NCI-H2196 (cell line): ENCODE measurements at regions not wholly inside any gene's neighbourhood (a gene's known extent, or its start where the extent isn't known, plus 50 kb on each side); places are given as distances from the start of the nearest gene placed in this dataset.
A peak's percentile ranks its signal among the peaks of the same experiment; 100 is the strongest.
"Not testable (repeated sequence)": the region's sequence is repeated elsewhere in the genome, so short reads cannot be mapped to it uniquely, and the experiment has no call there.

Source experiments
- DNase-seq: peaks from one replicate; lab custom pipeline; 2025; ENCODE audit not compliant: unreplicated experiment; lab: John Stamatoyannopoulos, UW

- DNase-seq, result no peak
Measured at GRCh38 chr16:52386694-52387093, 160.2 kb downstream of the TOX3 start.

- no peak for DNase-seq
Measured at GRCh38 chr16:52384378-52384777, 162.6 kb downstream of the TOX3 start.

DNA sequence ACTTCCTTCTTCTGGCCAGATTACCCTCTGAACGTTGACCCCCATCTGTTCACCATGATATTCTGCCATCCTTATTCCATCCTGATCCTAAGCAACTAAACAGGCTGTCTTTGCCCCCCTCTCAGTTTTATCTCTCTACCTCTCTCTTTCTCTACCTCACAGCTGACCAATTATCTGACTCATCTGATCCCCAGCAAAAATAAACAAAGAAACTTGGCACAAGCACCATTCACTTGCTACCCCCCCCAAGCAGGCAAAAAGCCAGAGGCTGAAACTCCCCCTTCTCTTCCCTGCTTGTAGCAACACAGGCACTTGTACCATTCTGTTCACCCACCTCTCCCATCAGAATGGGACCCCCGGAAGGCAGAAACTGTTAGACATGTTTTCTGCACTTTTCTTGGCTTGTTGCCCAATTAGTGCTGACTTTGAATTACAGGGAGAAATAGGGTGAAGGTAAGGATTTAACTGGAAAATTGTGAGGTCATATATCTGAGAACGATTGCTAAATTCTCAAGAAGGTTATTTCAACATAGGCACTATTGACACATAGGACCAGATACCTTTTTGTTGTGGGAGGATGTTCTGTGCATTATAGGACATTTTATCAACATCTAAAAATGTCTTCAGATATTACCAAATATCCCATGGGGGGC lies 163.2 kb downstream of the TOX3 start:
- peak; percentile 29 for DNase-seq

- DNase-seq, result no peak
Measured at GRCh38 chr16:52383119-52383518, 163.8 kb downstream of the TOX3 start.

GRCh38 chr16:52379551-52379950 lies 167.4 kb downstream of the TOX3 start:
- DNase-seq, result no peak

DNA sequence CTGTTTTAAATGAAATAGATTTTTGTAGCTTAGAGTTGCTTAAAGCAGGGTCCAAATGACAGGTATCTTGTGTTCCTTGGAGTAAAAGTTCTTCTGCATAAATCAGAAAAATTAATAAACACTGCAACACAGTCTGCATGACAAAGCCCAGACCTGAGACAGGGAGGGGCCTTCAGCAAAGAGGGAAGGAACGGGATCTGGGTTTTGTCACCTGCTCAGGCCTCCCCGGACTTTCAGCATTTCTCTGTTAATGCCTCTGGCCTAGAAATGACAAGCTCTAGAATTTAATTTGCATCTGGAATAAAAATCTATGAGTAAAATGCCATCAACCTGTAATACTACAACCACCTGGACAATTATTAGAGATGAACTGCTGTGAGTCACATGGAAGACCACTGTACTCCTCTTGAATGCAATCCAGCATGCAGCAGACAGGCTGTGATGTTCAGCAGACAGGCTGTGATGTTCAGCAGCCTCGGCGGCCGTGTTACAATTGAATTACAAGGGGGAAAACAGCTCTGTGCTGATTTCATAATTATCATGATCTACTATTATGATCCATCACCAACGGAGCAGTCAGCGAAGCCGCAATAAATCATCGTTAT lies 170.2 kb downstream of the TOX3 start:
- DNase-seq, result no peak

DNA sequence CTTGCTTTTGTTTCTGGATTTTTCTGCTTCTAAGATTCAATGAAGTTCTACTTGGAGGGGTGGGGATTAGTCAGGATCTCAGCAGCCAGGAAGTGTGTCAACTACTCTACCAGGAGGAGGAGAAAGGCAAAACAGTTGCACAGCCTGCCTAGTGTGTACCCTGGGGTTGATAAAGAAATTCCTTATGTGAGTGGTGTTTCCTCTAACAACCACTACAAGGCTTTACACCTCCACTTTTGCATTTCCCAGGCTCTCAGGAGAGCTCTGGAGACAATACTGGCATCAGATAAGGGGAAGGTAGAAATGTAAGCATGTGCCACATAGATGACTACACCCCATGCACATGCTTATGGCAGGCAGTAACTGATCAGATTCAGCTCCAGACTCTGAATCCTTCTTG lies 174.6 kb downstream of the TOX3 start:
- no peak for DNase-seq

DNA sequence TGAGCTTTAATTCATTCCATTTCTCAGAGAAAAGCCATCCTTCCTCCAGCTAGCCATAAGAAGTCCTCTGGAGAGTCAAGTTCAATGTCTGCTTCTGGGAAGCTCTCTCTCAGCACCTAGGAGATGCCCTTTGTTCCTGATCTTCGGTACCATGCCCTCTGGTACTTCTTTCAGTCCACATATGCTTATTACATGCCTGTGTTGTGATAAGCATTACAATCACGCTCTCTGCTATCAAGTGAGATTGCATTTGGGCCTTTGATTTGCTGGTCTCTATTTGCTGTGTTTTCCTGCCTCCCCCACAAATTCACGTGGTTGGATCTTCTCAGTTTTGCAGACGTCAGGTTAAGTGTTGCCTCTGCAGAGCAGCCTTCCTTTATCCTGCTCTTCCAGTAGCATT lies 178.1 kb downstream of the TOX3 start:
- no peak for DNase-seq

DNA sequence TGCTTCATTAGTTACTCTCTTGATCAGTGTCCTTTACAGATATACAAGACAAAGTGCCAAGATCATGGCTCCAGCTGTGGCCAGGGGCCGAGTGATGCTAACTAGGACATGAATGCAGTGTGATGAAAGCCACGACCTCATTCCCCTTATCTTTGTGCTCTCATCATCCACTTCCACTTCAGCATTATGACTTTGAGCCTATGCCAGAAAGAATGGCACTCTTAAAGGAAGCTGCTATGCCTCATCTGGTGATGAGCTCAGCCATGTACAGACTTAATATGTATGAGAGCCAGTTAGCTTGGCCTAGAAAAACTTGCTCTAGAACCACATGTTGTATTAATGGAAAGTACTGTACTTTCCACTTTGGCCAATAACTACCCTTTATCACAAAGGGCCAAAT lies 179.1 kb downstream of the TOX3 start:
- peak; percentile 28 for DNase-seq

DNA sequence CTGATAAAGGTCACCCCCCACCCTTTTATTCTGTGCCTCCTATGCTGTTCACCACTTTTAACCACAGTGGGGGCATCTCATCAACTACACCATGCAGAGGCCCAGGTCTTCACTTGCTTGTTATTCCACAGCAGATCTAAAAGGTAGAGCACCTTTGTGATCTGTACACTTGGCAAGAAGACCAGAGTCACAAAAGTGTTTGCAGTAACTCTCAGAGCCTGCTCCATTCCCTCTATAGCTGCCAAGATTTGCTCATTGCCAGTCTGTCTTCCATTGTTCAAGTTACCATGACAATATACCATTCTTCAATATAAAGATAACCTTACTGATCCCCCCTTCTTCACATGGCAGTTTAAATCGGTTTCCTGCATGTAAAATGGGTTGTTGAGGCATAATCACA lies 180.0 kb downstream of the TOX3 start:
- DNase-seq, result no peak

- DNase-seq, result no peak
Measured at GRCh38 chr16:52364500-52364899, 182.4 kb downstream of the TOX3 start.

DNA sequence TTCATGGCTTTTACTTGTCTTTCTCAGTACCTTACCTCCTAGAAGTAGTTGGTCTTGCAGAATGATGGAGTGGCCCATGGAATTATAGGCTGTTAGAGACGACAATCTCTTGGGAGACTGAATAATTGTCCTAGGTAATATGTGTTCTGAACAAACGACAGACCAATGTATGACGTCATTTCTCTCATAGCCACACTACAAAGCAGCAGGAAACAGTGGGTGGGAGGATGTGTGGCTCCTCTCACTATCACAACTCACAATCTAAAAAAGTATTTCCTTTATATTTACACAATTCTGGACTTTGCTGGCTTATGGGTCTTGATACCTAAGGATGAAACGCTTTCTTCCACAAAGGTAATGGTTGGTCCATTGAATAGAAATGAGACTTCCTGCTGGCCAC lies 183.9 kb downstream of the TOX3 start:
- no peak for DNase-seq

GRCh38 chr16:52357711-52358110 lies 189.2 kb downstream of the TOX3 start:
- DNase-seq, result no peak

- DNase-seq, result no peak
Measured at GRCh38 chr16:52353249-52353648, 193.7 kb downstream of the TOX3 start.

GRCh38 chr16:52351451-52351850 lies 195.5 kb downstream of the TOX3 start:
- no peak for DNase-seq

DNA sequence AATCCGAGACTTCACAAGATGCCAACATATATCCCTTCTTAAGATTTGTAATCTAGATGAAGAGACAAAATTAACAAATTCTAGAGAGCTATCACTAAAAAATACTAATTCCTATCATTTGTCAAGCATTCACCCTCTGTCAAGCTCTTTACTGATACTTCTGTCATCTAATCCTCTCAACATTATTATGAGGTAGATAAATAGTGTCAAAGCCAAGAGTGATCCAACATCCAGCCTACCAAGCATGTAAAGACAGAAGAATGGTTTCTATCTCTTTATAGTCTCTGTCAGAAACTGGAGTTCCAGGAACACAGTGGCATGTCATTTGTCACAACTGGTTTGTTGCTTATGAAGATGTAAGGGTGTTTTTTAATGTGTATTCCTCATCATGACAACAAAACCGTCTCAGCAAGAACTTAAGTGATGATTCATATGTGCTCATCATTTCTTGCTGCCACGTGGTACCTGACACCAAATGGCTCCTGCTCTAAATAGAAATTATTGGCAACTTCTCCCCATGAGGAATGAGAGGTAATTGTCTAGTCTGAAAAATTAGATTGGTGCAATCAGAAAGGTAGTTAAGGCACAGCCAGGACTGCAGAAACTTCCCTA lies 196.8 kb downstream of the TOX3 start:
- no peak for DNase-seq

- no peak for DNase-seq
Measured at GRCh38 chr16:52346709-52347108, 200.2 kb downstream of the TOX3 start.

DNA sequence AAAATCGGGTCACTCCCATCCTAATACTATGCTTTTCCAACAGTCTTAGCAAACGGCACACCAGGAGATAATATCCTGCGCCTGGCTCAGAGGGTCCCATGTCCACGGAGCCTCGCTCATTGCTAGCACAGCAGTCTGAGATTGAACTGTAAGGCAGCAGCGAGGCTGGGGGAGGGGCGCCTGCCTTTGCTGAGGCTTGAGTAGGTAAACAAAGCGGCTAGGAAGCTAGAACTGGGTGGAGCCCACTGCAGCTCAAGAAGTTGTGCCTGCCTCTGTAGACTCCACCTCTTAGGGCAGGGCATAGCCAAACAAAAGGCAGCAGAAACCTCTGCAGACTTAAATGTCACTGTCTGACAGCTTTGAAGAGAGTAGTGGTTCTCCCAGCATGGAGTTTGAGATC lies 213.3 kb downstream of the TOX3 start:
- DNase-seq, result not testable (repeated sequence)

GRCh38 chr16:52320930-52321439 lies 226.0 kb downstream of the TOX3 start:
- DNase-seq, result no peak

GRCh38 chr16:52318302-52319009 lies 228.5 kb downstream of the TOX3 start:
- no peak for DNase-seq

DNA sequence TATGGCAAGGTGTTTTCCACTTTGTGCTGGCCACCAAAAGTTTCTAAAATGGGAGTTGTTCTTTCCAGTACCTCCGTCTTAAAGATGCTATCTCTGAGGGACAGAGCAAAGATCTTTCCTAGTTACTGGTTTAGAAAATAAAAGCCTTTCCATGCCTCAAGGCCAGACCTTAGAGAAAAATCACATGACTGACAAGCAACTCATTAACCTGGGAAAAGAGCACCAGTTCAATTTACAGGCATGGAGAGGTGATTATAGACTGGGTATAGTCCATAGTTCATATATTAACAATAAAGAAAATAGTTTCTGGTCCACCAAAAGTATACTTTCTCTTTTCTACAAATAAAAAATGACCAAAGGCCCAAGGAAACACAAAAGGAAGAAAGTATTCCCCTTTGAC lies 230.7 kb downstream of the TOX3 start:
- no peak for DNase-seq

- no peak for DNase-seq
Measured at GRCh38 chr16:52312716-52313115, 234.2 kb downstream of the TOX3 start.
